ENCODE measurements at regions not wholly inside any gene's neighbourhood (a gene's known extent, or its start where the extent isn't known, plus 50 kb on each side); places are given as distances from the start of the nearest gene placed in this dataset.
"Not testable (repeated sequence)": the region's sequence is repeated elsewhere in the genome, so short reads cannot be mapped to it uniquely, and the experiment has no call there.

DNA sequence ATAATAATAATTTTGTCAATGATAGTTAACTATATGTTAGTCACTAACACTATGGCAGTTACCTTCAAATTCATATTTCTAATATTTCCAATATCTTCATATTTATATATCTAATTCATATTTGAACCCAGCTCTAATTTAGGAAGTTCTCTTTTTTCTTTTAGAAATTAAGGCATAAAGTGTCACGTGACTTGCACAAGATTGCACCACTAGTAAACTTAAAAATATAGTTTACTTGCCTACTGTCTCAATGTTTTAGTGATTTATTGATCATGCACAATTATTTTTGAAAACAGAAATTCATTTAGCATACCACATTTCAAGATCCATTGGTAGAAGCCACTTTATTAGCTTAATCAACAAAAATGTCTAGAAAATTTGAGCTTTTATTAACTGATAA, 508.7 kb upstream of the ZNF337 start:
- H3K4me3 Mint-ChIP-seq = no peak overlapping the region
- DNase-seq = no peak
- TF ChIP-seq, protein P1, sequence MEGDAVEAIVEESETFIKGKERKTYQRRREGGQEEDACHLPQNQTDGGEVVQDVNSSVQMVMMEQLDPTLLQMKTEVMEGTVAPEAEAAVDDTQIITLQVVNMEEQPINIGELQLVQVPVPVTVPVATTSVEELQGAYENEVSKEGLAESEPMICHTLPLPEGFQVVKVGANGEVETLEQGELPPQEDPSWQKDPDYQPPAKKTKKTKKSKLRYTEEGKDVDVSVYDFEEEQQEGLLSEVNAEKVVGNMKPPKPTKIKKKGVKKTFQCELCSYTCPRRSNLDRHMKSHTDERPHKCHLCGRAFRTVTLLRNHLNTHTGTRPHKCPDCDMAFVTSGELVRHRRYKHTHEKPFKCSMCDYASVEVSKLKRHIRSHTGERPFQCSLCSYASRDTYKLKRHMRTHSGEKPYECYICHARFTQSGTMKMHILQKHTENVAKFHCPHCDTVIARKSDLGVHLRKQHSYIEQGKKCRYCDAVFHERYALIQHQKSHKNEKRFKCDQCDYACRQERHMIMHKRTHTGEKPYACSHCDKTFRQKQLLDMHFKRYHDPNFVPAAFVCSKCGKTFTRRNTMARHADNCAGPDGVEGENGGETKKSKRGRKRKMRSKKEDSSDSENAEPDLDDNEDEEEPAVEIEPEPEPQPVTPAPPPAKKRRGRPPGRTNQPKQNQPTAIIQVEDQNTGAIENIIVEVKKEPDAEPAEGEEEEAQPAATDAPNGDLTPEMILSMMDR (IDR thresholded peaks at IDR 0.05) = no peak
- peaks cover 17% of the 10 kb centered on the region for H3K4me1 Mint-ChIP-seq (ENCODE audit: low read depth)
- peaks cover 34% of the 10 kb centered on the region for H3K36me3 Mint-ChIP-seq (ENCODE audit: low read depth)
- H3K27ac Mint-ChIP-seq = no peak overlapping the region
- peaks cover 41% of the 10 kb centered on the region for H3K9me3 Mint-ChIP-seq
- no peaks in the 10 kb centered on the region for H3K27me3 Mint-ChIP-seq (ENCODE audit: insufficient read depth)

DNA sequence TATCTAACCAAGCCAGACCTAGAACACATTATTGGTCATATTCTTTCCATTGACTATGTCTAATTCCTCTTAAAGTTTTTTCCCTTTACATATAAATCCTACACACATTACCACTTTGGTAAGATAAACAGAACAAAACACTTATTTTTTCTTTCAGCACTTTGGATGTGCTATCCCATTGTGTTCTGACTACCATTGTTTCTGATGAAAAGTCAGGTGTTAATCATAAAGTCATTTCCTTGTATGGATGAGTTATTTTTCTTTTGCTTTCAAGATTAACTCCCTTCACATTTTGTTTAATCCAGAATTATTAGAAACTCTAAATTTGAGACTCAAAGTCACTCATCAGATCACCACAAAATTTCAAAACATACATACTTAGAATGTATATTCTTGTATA, 504.4 kb upstream of the ZNF337 start:
- not testable (repeated sequence) for H3K4me3 Mint-ChIP-seq; H3K27ac Mint-ChIP-seq; H3K4me1 Mint-ChIP-seq (ENCODE audit: low read depth); H3K27me3 Mint-ChIP-seq (ENCODE audit: insufficient read depth); DNase-seq
- Mint-ChIP-seq H3K36me3 (ENCODE audit: low read depth) (peaks cover 30% of the 10 kb centered on the region), H3K9me3 (peaks cover 32% of the 10 kb centered on the region)

DNA sequence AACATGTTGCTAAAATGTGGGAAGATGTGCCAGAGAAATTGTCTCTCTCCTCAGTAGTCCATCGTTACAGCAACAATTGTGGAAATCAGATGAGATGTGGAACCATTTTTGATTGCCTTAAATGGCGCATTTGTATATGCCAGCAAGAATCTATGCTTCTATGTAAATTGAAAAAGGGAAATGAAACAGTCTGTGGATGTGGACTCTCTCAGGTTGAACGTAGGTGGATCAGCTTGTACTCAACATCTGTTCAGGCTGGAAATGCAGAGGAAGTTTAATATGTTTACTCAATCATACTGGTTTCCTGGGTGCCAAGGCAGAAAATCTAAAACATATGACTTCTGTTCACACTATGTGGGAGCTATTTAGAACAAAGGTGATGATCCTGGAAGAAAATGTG, 490.7 kb upstream of the ZNF337 start:
- H3K9me3 Mint-ChIP-seq; H3K27ac Mint-ChIP-seq; DNase-seq; H3K36me3 Mint-ChIP-seq (ENCODE audit: low read depth); H3K27me3 Mint-ChIP-seq (ENCODE audit: insufficient read depth): not testable (repeated sequence)
- Mint-ChIP-seq H3K4me3 (peak overlapping the region; percentile 63; the same call in 1 of the 2 replicates), H3K4me1 (ENCODE audit: low read depth) (peaks cover 34% of the 10 kb centered on the region)

DNA sequence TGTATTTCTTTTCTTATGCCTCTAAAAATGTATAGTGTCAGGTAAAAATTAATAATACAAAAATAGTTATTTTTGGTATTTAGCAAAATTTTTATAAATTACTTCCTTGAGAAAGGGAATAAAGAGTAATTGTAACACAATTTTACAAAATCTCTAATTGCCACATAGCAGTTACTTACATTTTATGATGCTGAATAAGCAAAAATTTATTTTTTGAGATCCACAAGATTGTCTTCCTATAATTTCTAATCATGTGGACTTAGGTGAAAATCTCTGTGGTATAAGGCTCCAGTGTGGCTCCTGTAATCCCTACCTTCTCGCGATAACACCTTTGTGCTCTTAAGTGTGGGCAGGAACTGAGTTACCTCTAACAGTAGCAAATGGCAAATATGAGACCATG, 487.1 kb upstream of the ZNF337 start:
- H3K4me1 Mint-ChIP-seq (ENCODE audit: low read depth) = peaks cover 48% of the 10 kb centered on the region
- not testable (repeated sequence) for DNase-seq; H3K9me3 Mint-ChIP-seq; H3K36me3 Mint-ChIP-seq (ENCODE audit: low read depth); H3K27me3 Mint-ChIP-seq (ENCODE audit: insufficient read depth); H3K4me3 Mint-ChIP-seq; H3K27ac Mint-ChIP-seq

DNA sequence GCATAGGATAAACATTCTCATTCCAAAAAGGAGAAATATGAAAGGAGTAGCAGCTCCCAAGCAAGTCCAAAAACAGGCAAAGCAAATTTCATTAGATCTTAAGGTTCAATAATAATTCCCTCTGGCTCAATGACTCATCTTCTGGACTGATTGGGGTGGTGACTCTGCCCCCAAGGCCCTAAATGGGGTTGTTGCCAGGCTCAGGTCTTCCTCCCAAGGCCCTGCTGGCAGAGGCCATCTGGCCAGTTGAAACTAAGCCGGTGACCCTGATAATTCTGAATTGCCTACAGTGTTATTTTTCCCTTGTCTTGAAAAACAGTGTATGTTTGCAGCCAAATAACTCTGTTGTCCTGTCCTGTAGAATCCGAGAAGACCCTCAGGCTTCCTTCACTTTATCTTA, 484.7 kb upstream of the ZNF337 start:
- not testable (repeated sequence) for H3K4me3 Mint-ChIP-seq; DNase-seq; H3K27ac Mint-ChIP-seq; H3K9me3 Mint-ChIP-seq; H3K27me3 Mint-ChIP-seq (ENCODE audit: insufficient read depth); H3K36me3 Mint-ChIP-seq (ENCODE audit: low read depth)
- peaks cover 45% of the 10 kb centered on the region for H3K4me1 Mint-ChIP-seq (ENCODE audit: low read depth)

DNA sequence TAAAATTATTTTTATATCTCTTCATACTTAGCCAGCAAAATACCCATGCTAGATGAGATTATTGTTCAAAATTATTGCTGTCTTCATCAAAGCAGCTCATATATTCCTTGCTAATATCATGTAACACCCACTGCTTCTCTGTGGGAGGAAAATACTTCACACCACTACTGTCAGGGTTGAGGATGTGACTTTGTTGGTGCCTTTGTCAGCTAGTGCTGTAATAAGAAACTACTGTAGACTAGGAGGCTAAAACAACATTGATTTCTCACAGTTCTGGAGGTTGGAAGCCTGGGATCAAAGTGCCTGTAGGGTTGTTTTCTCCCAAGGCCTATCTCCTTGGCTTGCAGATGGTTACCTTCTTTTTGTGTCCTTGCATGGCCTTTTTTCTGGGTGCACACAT, 475.2 kb upstream of the ZNF337 start:
- not testable (repeated sequence) for H3K36me3 Mint-ChIP-seq (ENCODE audit: low read depth); H3K27me3 Mint-ChIP-seq (ENCODE audit: insufficient read depth); H3K4me3 Mint-ChIP-seq; DNase-seq; H3K27ac Mint-ChIP-seq; H3K9me3 Mint-ChIP-seq
- peaks cover 71% of the 10 kb centered on the region for H3K4me1 Mint-ChIP-seq (ENCODE audit: low read depth)

DNA sequence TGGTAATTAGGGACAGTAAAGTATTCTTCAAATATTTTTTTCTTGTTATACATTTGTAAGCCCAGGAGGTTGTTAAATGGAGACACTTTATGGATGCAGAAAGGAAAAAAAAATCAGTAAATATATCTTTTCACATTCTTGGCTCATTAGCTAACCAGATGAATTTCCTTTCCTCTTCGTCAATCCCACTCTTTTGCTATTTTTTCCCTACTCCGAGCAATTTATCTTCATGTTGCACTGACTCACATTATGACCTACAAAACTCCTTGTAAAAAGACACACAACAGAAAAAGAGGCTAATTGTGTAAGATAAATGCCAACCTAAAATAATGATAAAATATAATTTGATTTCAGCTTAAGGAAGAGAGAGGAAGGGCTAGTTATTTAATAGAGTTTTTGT, 472.9 kb upstream of the ZNF337 start:
- peak overlapping the region; percentile 53 for H3K4me3 Mint-ChIP-seq
- TF ChIP-seq, protein P1 (IDR thresholded peaks at IDR 0.05) = no peak
- H3K27me3 Mint-ChIP-seq (ENCODE audit: insufficient read depth) = peaks cover 2% of the 10 kb centered on the region
- peak overlapping the region; percentile 86 for H3K27ac Mint-ChIP-seq
- H3K36me3 Mint-ChIP-seq (ENCODE audit: low read depth) = no peaks in the 10 kb centered on the region
- H3K4me1 Mint-ChIP-seq (ENCODE audit: low read depth) = peaks cover 88% of the 10 kb centered on the region
- no peaks in the 10 kb centered on the region for H3K9me3 Mint-ChIP-seq
- peak; percentile 73 for DNase-seq

DNA sequence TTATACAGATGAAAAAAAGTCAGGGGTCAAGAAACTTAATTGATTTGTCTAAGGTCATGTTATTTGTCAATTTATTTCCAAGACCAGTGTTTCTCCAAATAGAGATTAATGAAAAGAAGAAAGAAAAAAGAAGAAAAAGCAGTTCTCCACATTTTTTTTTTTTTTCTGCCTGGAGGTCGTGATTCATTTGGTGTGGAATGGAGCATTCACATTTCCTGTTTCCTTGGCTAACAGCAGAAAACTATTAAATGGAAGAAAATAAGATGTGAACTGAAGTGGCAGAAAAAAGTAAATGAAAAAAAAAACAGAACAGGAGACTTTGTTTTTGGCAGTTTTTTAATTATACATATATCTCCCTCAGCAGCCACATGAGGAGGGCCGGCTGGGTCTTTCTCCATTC, 470.8 kb upstream of the ZNF337 start:
- Mint-ChIP-seq H3K27me3 (ENCODE audit: insufficient read depth) (no peaks in the 10 kb centered on the region; the same call in 1 of the 2 replicates), H3K36me3 (ENCODE audit: low read depth) (no peaks in the 10 kb centered on the region), H3K4me3 (peak overlapping the region; percentile 84), H3K27ac (peak overlapping the region; percentile 98), H3K4me1 (ENCODE audit: low read depth) (peaks cover 97% of the 10 kb centered on the region), H3K9me3 (no peaks in the 10 kb centered on the region)
- TF ChIP-seq, protein P1 (IDR thresholded peaks at IDR 0.05) = no peak
- DNase-seq = peak; percentile 42

All from HFFc6 (cell line).